Adipose tissue (tissue), 3 donors: ENCODE measurements at regions not wholly inside any gene's neighbourhood (a gene's known extent, or its start where the extent isn't known, plus 50 kb on each side); places are given as distances from the start of the nearest gene placed in this dataset.
"Not testable (repeated sequence)": the region's sequence is repeated elsewhere in the genome, so short reads cannot be mapped to it uniquely, and the experiment has no call there.

Source experiments
- H3K27ac ChIP-seq: one replicate; pipeline ENCODE4 v1.5.1; 2013; ENCODE audit warnings: low read depth, low read length
- WGBS, 3 donors: extraction: QIAGEN DNeasy Blood & Tissue Kit; methylation state at CpG; one replicate each; pipeline ENCODE4 v1.1.7; 2013; 5-methylcytosine and 5-hydroxymethylcytosine counted together
- donor health status: healthy with polysubstance abuse.
- donor health status: Bipolar disorder and iron deficiency.
- donor health status: healthy.

DNA sequence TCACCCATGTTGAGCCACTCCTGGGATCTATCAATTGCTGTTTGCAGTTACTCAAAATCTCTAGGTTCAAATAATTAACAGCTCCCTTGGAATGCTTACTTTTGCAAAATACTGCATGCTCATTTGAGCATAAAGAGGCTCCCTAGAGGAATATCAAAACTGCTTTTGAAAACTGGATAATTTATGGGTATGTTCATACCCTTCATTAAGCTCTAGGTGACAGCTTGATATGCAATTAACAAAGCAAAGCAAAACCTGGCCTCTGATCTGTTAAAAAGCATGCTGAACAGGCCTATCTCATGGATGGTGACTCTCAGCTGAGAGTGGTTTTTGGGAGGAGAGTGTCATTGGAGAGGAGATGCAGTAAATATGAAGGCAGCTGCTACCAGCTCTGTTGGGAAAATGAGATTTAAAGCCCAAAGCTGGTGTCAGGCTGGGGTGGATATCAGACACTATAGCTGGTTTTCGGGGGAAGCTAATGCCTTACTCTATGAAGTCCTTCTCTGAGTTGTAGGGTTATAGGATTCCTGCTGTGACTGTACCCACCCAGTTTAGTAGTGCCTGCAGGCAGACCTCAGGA is 110.9 kb downstream of the RASSF10 start:
- 84 to 100% (median 95%) methylated on average over 1 of the region's 1 CpG for WGBS, 3 donors

GRCh38 chr11:13120691-13121090 is 111.6 kb downstream of the RASSF10 start:
- no peak overlapping the region for H3K27ac ChIP-seq
- WGBS, 3 donors: 62 to 64% (median 62%) methylated on average over 3 of the region's 3 CpGs

More for the DNA sequence above, 110.9 kb downstream of the RASSF10 start:
- no peak overlapping the region for H3K27ac ChIP-seq

DNA sequence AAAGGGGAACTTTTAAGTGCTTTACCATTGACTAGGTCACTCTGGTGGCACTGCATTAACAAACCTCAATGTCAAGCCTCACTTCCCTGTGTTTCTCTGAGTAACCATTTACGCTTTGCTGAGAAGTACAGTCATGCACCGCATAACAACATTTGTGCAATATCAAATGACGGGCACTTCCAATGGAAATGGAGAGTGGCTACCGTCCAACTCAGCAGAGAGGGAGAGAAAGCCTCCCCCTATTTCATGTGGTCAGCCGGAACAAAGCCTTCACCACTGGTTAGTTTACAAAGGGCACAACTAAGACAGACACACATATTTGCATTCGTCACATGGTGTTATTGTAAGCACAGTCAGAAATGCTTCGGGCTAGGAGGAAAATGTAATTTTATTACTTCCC is 117.3 kb downstream of the RASSF10 start:
- 64 to 84% (median 73%) methylated on average over 7 of the region's 7 CpGs for WGBS, 3 donors
- H3K27ac ChIP-seq: no peak overlapping the region

- H3K27ac ChIP-seq: no peak overlapping the region
- 78 to 89% (median 85%) methylated on average over 2 of the region's 2 CpGs for WGBS, 3 donors
Measured at GRCh38 chr11:13127161-13127560, 118.0 kb downstream of the RASSF10 start.

GRCh38 chr11:13128354-13128753 is 119.2 kb downstream of the RASSF10 start:
- 90 to 92% (median 90%) methylated on average over 4 of the region's 4 CpGs for WGBS, 3 donors
- no peak overlapping the region for H3K27ac ChIP-seq

- H3K27ac ChIP-seq: no peak overlapping the region
- 61 to 90% (median 84%) methylated on average over 3 of the region's 3 CpGs for WGBS, 3 donors
Measured at GRCh38 chr11:13134066-13134465, 125.0 kb downstream of the RASSF10 start.

DNA sequence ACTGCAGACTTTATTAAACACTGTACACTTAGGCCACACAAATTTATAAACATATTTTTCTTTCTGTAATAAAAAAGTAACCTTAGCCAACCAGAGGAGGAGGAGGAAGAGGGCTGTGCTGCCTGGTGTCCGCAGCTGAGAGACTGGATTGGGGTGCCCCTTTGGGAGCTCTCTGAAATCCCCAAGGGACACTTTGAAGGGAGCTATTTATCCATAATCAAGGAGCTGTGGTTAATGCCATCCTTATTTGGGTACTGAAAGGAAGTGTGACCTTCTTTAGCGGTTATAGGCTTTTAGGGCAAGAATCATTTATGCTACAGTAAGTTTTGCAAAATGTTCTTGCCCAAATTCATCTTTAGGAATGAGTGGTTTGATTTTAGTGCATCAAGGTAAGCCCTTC is 125.8 kb downstream of the RASSF10 start:
- 75 to 87% (median 84%) methylated on average over 2 of the region's 2 CpGs for WGBS, 3 donors
- H3K27ac ChIP-seq: no peak overlapping the region

GRCh38 chr11:13135385-13136271 is 126.5 kb downstream of the RASSF10 start:
- no peak overlapping the region for H3K27ac ChIP-seq
- 53 to 72% (median 54%) methylated on average over 3 of the region's 3 CpGs for WGBS, 3 donors

- WGBS, 3 donors: 89 to 93% (median 90%) methylated on average over 2 of the region's 2 CpGs
- no peak overlapping the region for H3K27ac ChIP-seq
Measured at GRCh38 chr11:13136272-13136596, 127.1 kb downstream of the RASSF10 start.

- 93 to 100% (median 95%) methylated on average over 1 of the region's 1 CpG for WGBS, 3 donors
- H3K27ac ChIP-seq: no peak overlapping the region
Measured at GRCh38 chr11:13137844-13138301, 128.8 kb downstream of the RASSF10 start.

DNA sequence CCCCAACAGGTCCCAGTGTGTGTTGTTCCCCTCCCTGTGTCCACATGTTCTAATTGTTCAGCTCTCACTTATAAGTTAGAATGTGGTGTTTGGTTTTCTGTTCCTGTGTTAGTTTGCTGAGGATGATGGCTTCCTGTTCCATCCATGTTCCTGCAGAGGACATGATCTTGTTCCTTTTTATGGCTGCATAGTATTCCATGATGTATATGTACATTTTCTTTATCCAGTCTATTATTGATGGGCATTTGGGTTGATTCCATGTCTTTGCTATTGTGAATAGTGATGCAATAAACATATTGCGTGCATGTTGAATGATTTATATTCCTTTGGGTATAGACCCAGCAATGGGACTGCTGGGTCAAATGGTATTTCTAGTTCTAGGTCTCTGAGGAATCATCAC is 130.0 kb downstream of the RASSF10 start:
- WGBS, 3 donors: 79 to 85% (median 79%) methylated on average over 1 of the region's 1 CpG
- not testable (repeated sequence) for H3K27ac ChIP-seq

DNA sequence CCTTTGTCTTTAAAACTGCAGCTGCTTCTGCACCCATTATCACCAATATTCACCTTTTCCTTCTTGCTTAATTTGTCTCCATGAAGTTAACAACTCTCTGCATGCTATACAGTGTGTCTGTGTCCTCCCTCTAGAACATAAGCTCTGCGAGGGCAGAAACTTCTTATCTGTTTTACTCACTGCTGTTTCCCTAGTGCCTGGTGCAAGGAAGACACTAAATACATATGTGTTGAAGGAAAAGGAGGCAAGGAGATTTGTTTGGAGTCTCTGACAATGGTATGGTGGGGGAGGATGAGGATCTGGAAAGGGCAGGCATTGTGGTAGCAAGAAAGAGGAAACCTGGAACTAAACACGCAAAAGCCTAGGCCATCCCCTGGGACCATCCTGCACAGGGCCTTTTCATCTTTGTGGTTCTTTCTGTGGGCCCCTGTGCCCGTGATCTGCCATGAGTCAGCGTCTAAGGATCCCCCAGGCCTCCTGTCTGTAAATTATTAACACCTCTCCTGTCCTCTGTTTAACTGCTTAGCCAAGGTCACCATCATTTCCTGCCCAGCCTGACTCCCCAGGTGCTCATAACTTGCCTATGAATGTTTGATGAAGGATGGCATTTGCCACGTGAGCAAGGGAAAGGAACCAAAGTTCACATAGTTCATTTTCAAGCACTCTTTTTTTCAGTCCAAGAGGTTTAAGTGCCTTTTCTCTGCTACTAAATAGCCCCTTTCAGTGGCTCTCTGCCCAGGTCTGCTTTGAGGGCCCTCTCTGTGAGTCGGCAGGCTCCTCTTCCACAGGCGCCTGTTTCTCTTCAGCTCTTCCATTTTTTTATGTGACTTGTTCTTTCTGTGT is 131.1 kb downstream of the RASSF10 start:
- no peak overlapping the region for H3K27ac ChIP-seq
- WGBS, 3 donors: 32 to 54% (median 53%) methylated on average over 7 of the region's 7 CpGs

- no peak overlapping the region for H3K27ac ChIP-seq
- 85 to 90% (median 86%) methylated on average over 10 of the region's 10 CpGs for WGBS, 3 donors
Measured at GRCh38 chr11:13140873-13141655, 131.9 kb downstream of the RASSF10 start.

DNA sequence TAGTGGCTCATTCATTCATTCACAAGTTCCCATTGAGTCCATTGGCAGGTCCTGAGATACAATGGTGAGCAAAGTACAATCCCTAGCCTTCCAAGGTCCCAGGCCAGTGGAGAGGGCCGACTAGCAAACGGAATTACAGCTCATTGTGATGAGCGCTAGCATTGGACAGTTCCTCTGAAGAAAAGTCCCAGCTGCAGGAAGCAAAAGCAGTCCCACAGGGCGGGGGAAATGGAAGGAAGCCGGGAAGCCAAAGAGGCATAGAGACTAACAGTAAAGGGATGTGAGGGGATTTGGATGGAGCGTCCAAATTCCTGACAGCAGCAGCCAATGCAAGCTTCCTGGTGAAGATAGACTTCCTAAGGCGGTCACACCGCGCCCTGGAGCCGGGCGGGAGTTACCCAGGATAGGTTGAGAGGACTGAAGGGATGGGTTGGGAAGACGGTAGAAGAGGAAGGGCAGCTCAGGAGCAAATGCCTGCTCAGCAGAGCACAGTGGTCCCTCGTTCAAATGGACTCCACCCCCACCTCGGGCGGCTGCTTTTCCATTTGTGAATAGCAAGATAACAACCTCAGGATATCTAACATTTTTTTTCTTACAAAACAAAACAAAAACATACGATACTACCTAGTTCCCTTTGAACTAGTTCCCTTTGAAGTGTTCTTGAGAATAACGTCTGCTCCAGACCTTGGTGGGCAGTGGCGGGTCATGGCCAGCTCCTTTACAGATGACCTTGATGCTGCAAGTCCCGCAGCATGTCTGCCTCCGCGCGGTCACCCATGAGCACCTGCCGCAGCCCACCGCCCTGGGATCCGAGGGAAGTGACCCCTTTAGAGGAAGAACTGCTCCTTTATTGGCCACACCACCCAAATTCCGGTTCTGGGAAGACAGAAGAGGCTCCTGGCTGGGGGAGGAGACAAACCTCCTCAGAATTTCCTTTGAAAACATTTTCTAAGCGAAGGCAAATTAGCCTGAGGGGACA is 132.9 kb downstream of the RASSF10 start:
- no peak overlapping the region for H3K27ac ChIP-seq
- 67 to 74% (median 73%) methylated on average over 27 of the region's 27 CpGs for WGBS, 3 donors

DNA sequence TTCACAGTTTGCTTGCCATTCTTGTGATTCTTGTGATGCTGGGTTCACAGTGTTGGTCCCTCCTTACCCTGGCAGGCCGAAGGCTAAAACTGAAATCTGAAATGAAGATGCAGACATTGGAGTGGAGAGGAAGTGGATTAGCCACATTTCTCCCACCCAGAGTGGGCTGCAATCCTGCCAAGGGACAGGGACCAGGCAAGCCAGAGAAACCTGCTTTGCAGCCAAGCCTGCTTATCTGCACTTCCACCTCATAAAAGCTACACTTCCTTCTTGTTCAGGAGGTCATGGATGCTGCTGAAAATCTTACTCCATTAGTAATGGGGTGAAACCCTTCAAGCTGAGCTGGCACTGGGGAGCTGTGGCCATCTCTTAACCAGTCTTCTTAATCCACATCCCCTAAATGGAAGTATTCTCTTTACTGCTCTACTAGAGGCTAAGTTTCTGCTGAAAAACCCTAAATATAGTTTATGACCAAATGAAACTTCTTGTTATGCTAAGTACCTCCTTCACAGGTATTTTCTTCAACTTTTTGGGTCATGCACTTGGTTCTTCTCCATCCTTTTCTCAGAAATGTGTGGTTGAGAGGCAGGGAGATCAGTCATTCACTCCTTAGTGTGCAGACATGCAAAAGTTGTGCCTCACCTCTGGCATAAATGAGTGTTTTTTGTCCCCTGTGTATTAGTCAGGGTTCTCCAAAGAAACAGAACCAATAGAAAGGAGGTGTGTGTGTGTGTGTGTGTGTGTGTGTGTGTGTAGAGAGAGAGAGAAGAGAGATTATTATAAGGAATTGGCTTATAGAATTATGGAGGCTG is 133.9 kb upstream of the BMAL1 start:
- WGBS, 3 donors: 54 to 85% (median 56%) methylated on average over 1 of the region's 1 CpG
- no peak overlapping the region for H3K27ac ChIP-seq

GRCh38 chr11:13145461-13145860 is 132.1 kb upstream of the BMAL1 start:
- H3K27ac ChIP-seq: no peak overlapping the region
- 87 to 93% (median 91%) methylated on average over 2 of the region's 2 CpGs for WGBS, 3 donors
